HepG2 (cell line): ENCODE measurements at regions not wholly inside any gene's neighbourhood (a gene's known extent, or its start where the extent isn't known, plus 50 kb on each side); places are given as distances from the start of the nearest gene placed in this dataset.

ENCODE experiments used
- ARID5B ChIP-seq: IDR thresholded peaks from 2 replicates; pipeline ENCODE4 v1.4.0; 2020; ENCODE audit warnings: mild to moderate bottlenecking, missing genetic modification reagents
- BHLHE40 ChIP-seq: IDR thresholded peaks from 2 replicates; pipeline ENCODE4 v1.6.1; 2011; ENCODE audit warnings: low read length, improper control_type of control experiment
- GATAD2A ChIP-seq: IDR thresholded peaks from 2 replicates; pipeline ENCODE4 v1.6.1; 2016
- HNF1B ChIP-seq: sonication (generic); formaldehyde crosslinking; IDR thresholded peaks from 2 replicates; pipeline ENCODE4 v1.5.1; 2020; ENCODE audit warnings: mild to moderate bottlenecking, moderate library complexity, missing genetic modification reagents
- NCOR1 ChIP-seq: fragments of 200-600 bp; sonication (generic); IDR thresholded peaks from 2 replicates; pipeline ENCODE4 v1.7.0; 2017; ENCODE audit warnings: antibody characterized with exemption, low read length, borderline replicate concordance
- PAXIP1 ChIP-seq: sonication (generic); formaldehyde crosslinking; conservative IDR thresholded peaks from 2 replicates; pipeline ENCODE4 v1.4.0; 2020; ENCODE audit warnings: mild to moderate bottlenecking, missing genetic modification reagents, moderate library complexity
- RXRB ChIP-seq: IDR thresholded peaks from 2 replicates; pipeline ENCODE4 v1.6.1; 2016; ENCODE audit warnings: borderline replicate concordance, missing genetic modification reagents, missing compliant biosample characterization
- SALL1 ChIP-seq: sonication (generic); formaldehyde crosslinking; IDR thresholded peaks from 2 replicates; pipeline ENCODE4 v1.8.0; 2022; ENCODE audit warnings: mild to moderate bottlenecking, missing genetic modification reagents
- SOX6 ChIP-seq, 2 experiments: fragments of 450-650 bp in 1 of 2; sonication (generic) in 1 of 2; formaldehyde crosslinking in 1 of 2; IDR thresholded peaks; 2 replicates each; pipeline versions ENCODE4 v1.4.0 to v1.6.1; 2017 to 2020; ENCODE audit warnings: antibody characterized with exemption in 1 of 2, mild to moderate bottlenecking in 1 of 2, missing genetic modification reagents in 1 of 2
- ZNF331 ChIP-seq: sonication (generic); formaldehyde crosslinking; IDR thresholded peaks from 2 replicates; pipeline ENCODE4 v1.4.0; 2020; ENCODE audit warnings: missing genetic modification reagents
- ZNF451 ChIP-seq: sonication (generic); formaldehyde crosslinking; IDR thresholded peaks from 2 replicates; pipeline ENCODE4 v1.5.0; 2020; ENCODE audit warnings: mild to moderate bottlenecking, missing genetic modification reagents
- ZNF724P ChIP-seq: sonication (generic); formaldehyde crosslinking; IDR thresholded peaks from 2 replicates; pipeline ENCODE4 v1.8.0; 2022; ENCODE audit warnings: missing genetic modification reagents, borderline replicate concordance

GRCh38 chr12:125387206-125387605 lies 322.0 kb downstream of the AACS start (continued):
- no peak for TF ChIP-seq ZNF451 (CRISPR knock-in tag)
- TF ChIP-seq PAXIP1 (CRISPR knock-in tag), result peak; percentile 90
- TF ChIP-seq SALL1 (CRISPR knock-in tag), result peak; percentile 14; the same call in 1 of the 2 replicates
- peak; percentile 61 for TF ChIP-seq GATAD2A (CRISPR knock-in tag)
- peak; percentile 61; the same call in 1 of the 2 replicates for TF ChIP-seq HNF1B (CRISPR knock-in tag)
- 0 out of 2 replicates have a peak, but pooled peaks have one; percentile 35 for TF ChIP-seq NCOR1
- peak; percentile 11; the same call in 1 of the 2 replicates for TF ChIP-seq ZNF331 (CRISPR knock-in tag)
- TF ChIP-seq BHLHE40, result no peak
- TF ChIP-seq ZNF724P (CRISPR knock-in tag), result no peak
- TF ChIP-seq ARID5B (CRISPR knock-in tag), result peak; percentile 45
- no peak for TF ChIP-seq SOX6 (IDR thresholded peaks at IDR 0.05)
- TF ChIP-seq SOX6 (CRISPR knock-in tag; IDR thresholded peaks at IDR 0.05), result peak; percentile 51
- TF ChIP-seq RXRB (CRISPR knock-in tag), result 0 out of 2 replicates have a peak, but pooled peaks have one; percentile 48
- TF ChIP-seq, all 625 proteins: peak for 39
